HFFc6 (cell line): ENCODE measurements at regions not wholly inside any gene's neighbourhood (a gene's known extent, or its start where the extent isn't known, plus 50 kb on each side); places are given as distances from the start of the nearest gene placed in this dataset.

Experiments used
- DNase-seq: peaks from one replicate; pipeline ENCODE4 v3.0.0-alpha.2; 2018
- H3K27ac Mint-ChIP-seq: 2 replicates; pipeline ENCODE4 v1.8.0; 2020; ENCODE audit warnings: mild to moderate bottlenecking, mixed read lengths
- H3K27me3 Mint-ChIP-seq: 2 replicates; pipeline ENCODE4 v1.8.0; 2021; ENCODE audit warnings: mild to moderate bottlenecking, moderate library complexity, mixed read lengths; ENCODE audit not compliant: insufficient read depth
- H3K36me3 Mint-ChIP-seq: 2 replicates; pipeline ENCODE4 v1.8.0; 2021; ENCODE audit warnings: low read depth, mixed read lengths
- H3K4me1 Mint-ChIP-seq: 2 replicates; pipeline ENCODE4 v1.8.0; 2020; ENCODE audit warnings: low read depth, mixed read lengths
- H3K4me3 Mint-ChIP-seq: 2 replicates; pipeline ENCODE4 v1.8.0; 2020; ENCODE audit warnings: mild to moderate bottlenecking, moderate library complexity, mixed read lengths
- H3K9me3 Mint-ChIP-seq: 2 replicates; pipeline ENCODE4 v1.8.0; 2020; ENCODE audit warnings: mild to moderate bottlenecking, mixed read lengths
- TF ChIP-seq, protein P1 (sequence below): fragments of 200-600 bp; sonication (generic); IDR thresholded peaks from 2 replicates; pipeline ENCODE4 v1.5.0; 2021; ENCODE audit warnings: antibody characterized with exemption, mild to moderate bottlenecking

GRCh38 chr6:40963019-40963418, 76.0 kb downstream of the UNC5CL start:
- Mint-ChIP-seq H3K36me3 (no peaks in the 10 kb centered on the region), H3K9me3 (no peaks in the 10 kb centered on the region), H3K27ac (peak overlapping the region; percentile 96; the same call in 1 of the 2 replicates), H3K4me1 (peaks cover 60% of the 10 kb centered on the region), H3K4me3 (no peak overlapping the region), H3K27me3 (no peaks in the 10 kb centered on the region; the same call in 1 of the 2 replicates)
- no peak for DNase-seq
- TF ChIP-seq, protein P1, sequence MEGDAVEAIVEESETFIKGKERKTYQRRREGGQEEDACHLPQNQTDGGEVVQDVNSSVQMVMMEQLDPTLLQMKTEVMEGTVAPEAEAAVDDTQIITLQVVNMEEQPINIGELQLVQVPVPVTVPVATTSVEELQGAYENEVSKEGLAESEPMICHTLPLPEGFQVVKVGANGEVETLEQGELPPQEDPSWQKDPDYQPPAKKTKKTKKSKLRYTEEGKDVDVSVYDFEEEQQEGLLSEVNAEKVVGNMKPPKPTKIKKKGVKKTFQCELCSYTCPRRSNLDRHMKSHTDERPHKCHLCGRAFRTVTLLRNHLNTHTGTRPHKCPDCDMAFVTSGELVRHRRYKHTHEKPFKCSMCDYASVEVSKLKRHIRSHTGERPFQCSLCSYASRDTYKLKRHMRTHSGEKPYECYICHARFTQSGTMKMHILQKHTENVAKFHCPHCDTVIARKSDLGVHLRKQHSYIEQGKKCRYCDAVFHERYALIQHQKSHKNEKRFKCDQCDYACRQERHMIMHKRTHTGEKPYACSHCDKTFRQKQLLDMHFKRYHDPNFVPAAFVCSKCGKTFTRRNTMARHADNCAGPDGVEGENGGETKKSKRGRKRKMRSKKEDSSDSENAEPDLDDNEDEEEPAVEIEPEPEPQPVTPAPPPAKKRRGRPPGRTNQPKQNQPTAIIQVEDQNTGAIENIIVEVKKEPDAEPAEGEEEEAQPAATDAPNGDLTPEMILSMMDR, result no peak

DNA sequence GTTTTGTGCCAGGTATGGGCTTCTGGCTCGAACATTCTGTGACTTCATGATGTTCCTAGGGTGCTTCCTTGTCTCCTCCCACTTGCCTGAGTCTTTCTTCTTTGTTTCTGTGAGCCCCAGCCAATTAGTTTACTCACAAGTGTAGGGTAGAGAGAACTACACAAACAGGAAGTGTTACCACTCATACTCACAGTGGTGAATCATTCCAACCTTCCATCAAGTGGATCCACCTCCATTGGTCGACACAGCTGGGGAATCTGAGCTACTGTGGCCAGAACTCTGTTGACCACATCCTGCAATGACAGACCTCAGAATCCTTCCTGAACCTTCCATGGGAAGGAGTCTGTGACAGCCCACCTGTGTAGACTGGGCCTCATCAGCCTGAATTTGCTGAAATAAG, 76.8 kb downstream of the UNC5CL start:
- no peaks in the 10 kb centered on the region for H3K27me3 Mint-ChIP-seq

DNA sequence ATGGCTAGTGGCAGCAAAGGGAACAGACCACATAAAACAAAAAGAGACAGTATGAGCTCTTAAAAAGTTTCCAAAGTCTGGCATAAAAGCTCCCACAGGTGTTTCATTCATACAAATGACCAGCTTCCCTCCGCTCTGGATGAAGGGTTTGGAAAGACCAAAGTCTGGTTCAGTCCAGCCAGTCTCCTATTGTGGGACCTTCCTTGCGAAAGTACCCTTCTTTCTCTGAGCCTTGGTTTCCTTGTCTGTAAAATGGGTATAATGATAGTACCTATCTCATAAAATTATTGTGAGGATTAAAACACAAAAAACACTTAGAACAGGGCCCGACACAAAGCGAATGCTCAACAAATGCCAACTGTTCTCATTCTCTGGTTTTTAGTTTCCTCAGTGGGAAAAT, 77.2 kb downstream of the UNC5CL start:
- no peaks in the 10 kb centered on the region for H3K27me3 Mint-ChIP-seq
- H3K9me3 Mint-ChIP-seq, result no peaks in the 10 kb centered on the region
- H3K4me1 Mint-ChIP-seq, result peaks cover 72% of the 10 kb centered on the region
- DNase-seq, result no peak
- peak overlapping the region; percentile 48 for H3K4me3 Mint-ChIP-seq
- TF ChIP-seq, protein P1, result no peak
- no peaks in the 10 kb centered on the region for H3K36me3 Mint-ChIP-seq
- H3K27ac Mint-ChIP-seq, result peak overlapping the region; percentile 96

More for the DNA sequence above, 76.8 kb downstream of the UNC5CL start:
- Mint-ChIP-seq H3K9me3 (no peaks in the 10 kb centered on the region), H3K36me3 (no peaks in the 10 kb centered on the region), H3K27ac (peak overlapping the region; percentile 96), H3K4me3 (peak overlapping the region; percentile 48), H3K4me1 (peaks cover 68% of the 10 kb centered on the region)
- TF ChIP-seq, protein P1, result no peak
- DNase-seq, result peak; percentile 96

- peaks cover 81% of the 10 kb centered on the region for H3K4me1 Mint-ChIP-seq
- TF ChIP-seq, protein P1, result no peak
- H3K4me3 Mint-ChIP-seq, result no peak overlapping the region
- peaks cover 2% of the 10 kb centered on the region; the same call in 1 of the 2 replicates for H3K27me3 Mint-ChIP-seq
- H3K36me3 Mint-ChIP-seq, result no peaks in the 10 kb centered on the region
- no peak for DNase-seq
- H3K27ac Mint-ChIP-seq, result peak overlapping the region; percentile 57; the same call in 1 of the 2 replicates
- no peaks in the 10 kb centered on the region for H3K9me3 Mint-ChIP-seq
These were observed 78.1 kb downstream of the UNC5CL start for GRCh38 chr6:40960742-40961430.

DNA sequence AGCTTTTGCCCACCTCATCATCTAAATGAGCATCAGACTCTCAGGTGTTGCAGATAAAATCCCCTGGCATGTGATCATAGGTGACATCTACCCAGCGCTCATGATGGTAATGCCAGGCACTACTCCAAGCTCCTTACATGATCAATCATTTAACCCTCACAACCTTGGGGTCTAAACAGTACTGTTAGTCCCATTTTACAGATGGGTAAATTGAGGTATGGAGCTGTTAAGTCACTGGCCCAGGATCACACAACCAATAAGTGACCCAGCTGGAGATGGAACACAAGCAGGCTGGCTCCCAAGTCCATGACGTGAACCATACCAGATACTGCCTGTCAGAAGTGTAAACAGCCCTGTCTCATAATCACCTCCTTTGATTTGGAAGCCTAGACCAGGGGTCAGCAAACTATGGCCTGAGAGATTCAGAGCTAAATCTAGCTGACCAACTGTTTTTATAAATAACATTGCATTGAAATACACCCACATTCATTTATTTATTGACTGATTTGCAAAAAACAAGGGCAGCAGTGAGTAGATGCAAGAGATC, 79.2 kb downstream of the UNC5CL start:
- no peak overlapping the region for H3K4me3 Mint-ChIP-seq
- no peaks in the 10 kb centered on the region for H3K36me3 Mint-ChIP-seq
- TF ChIP-seq, protein P1, result no peak

More for the DNA sequence above, 79.2 kb downstream of the UNC5CL start:
- Mint-ChIP-seq H3K27me3 (peaks cover 2% of the 10 kb centered on the region; the same call in 1 of the 2 replicates), H3K4me1 (peaks cover 82% of the 10 kb centered on the region), H3K9me3 (no peaks in the 10 kb centered on the region), H3K27ac (no peak overlapping the region)
- DNase-seq, result no peak
